Dedifferentiated amniotic fluid mesenchymal stem cell (primary cell): ENCODE measurements at regions not wholly inside any gene's neighbourhood (a gene's known extent, or its start where the extent isn't known, plus 50 kb on each side); places are given as distances from the start of the nearest gene placed in this dataset.

Experiments used
- DNase-seq: peaks from one replicate; pipeline ENCODE4 v3.0.0-alpha.2; 2016; ENCODE audit errors: extremely low spot score

DNA sequence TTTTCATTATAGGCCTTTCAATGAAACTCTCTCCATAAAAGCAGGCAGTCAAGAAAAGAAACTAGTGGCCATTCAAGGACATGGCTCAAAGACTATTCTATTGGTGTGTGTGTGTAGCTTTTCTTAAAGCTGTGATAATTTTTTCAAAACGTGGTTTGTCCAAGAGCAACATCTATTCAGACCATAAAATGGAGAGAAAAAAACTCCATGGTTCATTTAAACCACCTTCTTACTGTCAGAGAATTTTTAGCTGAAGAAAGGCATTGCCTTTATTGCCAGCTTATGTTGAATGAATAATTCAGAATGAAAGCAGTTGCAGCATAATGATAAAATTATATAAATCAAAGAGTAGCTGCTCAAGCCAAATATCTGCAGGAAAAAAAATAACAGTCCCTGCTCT lies 325.5 kb downstream of the PCDH18 start:
- DNase-seq, result no peak

- DNase-seq, result no peak
Observed at GRCh38 chr4:137203601-137204000, 328.7 kb downstream of the PCDH18 start.

GRCh38 chr4:137200322-137200721 lies 332.0 kb downstream of the PCDH18 start:
- DNase-seq, result no peak

GRCh38 chr4:137198791-137199190 lies 333.5 kb downstream of the PCDH18 start:
- no peak for DNase-seq

DNA sequence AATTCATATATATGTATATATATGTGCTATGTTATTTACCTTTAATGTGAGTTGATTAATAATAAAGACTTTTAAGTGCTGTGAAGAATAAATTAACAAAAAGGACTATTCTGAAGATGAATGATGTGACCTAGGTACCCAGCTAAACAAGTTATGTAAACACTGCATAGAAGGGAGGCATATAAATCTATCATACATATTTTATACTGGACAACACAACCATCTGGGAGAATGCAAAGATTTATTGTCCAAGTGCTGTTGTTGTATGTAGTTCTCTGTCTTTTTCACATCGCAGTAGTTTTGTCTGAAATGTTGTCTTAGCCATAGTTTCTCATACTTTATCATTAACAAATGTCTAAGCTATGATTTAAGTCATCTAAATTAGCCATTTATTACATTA lies 337.6 kb downstream of the PCDH18 start:
- DNase-seq, result no peak

GRCh38 chr4:137193564-137193963 lies 338.7 kb downstream of the PCDH18 start:
- DNase-seq, result no peak

- no peak for DNase-seq
Observed at GRCh38 chr4:137181293-137181899, 350.9 kb downstream of the PCDH18 start.

DNA sequence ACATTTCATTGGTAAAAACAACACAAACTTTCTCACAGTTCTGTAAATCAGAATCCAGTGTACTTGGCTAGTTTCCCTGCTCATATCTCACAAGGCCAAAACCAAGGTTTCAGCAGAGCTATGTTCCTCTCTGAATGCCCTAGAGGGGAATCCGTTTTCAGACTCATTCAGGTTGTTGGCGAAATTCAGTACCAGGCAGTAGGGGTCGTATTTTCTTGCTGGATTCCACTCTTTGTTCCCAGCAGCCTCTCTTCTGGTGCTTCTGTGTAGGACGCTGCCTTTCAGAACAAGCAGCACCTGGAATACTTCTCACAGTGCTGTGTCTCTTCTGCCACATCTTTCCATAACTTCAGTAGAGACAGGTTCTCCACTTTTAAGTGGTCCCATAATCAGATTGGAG lies 351.9 kb downstream of the PCDH18 start:
- no peak for DNase-seq

DNA sequence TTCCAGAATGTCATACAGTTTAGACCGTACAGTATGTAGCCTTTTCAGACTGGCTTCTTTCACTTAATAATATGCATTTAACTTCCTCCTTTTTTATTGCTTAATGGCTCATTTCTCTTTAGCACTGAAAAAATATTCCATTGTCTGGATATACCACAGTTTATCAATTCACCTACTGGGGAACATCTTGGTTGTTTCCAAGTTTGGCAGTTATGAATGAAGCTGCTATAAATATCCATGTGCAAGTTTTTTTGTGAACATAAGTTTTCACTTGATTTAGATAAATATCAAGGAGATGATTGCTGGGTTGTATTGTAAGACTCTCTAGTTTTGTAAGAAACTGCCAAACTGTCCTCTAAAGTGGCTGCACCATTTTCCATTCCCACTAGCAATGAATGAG lies 375.5 kb downstream of the PCDH18 start:
- no peak for DNase-seq

- peak; percentile 87 for DNase-seq
Observed at GRCh38 chr4:137156054-137156453, 376.2 kb downstream of the PCDH18 start.

DNA sequence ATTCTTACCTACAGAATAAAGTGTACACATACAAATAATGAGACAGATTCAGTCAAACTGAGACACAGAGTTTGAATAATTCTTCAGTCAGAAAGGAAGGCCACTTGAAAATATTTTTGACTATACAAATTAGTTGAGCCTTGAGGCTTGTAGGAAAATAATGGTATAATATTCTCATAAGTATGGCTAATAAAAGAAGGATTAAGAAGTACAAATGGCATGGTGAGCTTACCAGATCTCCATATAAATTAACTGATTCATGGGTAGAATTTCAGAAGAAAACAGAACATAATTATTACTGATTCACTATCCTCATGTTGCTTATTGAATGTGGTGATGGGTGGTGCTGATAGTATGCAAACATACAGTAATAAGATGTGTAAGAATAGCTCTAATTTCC lies 401.1 kb downstream of the PCDH18 start:
- no peak for DNase-seq

- no peak for DNase-seq
Observed at GRCh38 chr4:137129845-137130244, 402.4 kb downstream of the PCDH18 start.

DNA sequence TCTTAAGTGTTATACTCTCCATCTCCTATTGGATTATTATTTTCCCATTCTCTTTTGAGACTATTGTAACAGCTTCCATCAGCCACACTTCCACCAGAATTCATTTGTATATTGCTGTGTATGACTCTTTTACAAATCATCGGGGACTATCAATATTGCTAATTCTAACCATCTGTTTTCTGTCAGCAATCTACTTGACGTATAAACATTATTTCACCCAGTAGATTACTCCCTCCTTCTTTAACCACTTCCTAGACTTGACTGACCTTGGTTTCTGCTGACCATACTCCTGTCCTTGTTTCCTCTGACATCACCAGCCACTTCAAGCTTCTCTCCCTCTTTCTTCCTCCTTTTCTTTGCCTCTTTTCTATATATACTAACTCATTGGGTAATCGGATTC lies 402.9 kb downstream of the PCDH18 start:
- no peak for DNase-seq

GRCh38 chr4:137125011-137125410 lies 407.3 kb downstream of the PCDH18 start:
- DNase-seq, result peak; percentile 64

- peak; percentile 86 for DNase-seq
Observed at GRCh38 chr4:137124278-137124932, 407.9 kb downstream of the PCDH18 start.

DNA sequence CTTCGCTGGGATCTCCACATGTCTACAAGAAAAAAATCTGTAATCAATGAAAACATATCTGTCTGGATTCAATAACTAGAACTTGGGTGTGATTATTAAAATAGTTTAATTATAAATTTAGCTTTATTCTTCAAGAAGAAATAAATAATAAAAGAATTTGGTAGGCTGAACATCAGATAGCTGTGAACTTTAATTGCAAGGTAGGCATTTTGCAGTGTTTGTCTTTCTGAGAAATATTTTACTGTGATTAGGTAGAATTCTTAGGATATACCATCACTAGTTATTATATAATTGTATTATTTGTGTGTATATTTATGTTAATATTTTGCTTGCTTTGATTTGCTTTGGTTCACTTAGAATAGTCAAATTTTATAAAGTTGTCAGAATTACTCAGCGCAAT lies 409.4 kb downstream of the PCDH18 start:
- no peak for DNase-seq

- no peak for DNase-seq
Observed at GRCh38 chr4:137116144-137116543, 416.1 kb downstream of the PCDH18 start.

DNA sequence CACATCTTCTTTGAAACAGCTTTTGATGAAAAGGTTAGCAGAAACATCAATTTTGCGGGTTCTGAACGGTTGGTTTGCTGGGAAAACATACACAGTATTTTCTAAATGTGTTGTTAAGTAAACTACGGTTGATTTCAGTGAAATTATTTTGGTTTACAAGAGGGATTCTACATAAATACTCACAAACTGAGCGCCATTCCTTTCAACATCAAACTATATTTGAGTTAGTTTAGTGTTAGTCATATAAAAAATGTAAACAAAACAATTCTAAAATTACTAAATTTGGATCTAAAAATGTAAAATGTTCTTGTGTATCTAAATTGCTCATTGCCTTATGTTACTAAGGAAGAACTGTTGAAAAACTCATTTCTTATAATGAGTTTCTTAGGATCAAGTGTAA lies 425.6 kb downstream of the PCDH18 start:
- DNase-seq, result no peak

DNA sequence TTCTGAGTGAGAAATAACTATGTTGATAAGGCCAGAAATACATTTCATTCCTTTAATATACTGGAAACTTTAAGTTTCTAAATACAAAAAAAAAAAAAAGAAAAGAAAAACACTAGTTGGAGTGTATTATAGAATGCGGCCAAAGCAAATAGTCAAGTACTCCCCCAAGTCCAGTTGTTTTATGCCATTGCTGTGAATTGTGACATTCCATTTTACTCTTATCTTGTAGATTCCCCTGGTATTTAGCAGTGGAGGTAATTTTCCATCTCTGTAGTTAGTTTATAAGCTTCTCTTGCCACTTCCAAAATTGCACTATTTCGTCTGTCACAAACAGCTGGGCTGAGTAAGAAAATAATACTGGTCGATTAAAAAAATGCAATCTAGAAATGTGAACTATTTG lies 426.0 kb downstream of the PCDH18 start:
- DNase-seq, result no peak

- no peak for DNase-seq
Observed at GRCh38 chr4:137090951-137091350, 441.3 kb downstream of the PCDH18 start.

DNA sequence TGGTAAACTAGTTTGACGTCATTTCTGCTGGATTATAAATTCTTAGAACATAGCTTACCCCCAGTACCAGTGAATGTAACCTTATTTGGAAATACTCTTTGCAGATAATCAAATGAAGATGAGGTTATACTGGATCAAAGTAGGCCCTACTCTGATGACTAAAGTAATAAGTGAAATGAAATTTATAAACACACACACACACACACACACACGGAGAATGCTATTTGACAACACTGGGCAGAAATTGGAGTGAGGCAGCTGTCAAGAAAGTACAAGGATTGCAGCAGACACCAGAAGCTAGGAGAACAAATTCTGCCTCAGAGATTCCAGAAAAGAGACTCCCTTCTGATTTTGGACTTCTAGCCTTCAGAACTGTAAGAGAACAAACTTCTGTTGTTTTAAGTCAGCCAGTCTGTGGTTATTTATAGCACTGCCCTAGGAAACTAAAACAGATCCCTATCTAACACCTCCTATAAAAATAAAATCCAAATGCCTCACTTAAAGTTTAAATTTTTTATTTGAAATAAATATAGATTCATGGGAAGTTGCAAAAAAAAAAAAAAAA lies 448.6 kb downstream of the PCDH18 start:
- DNase-seq, result no peak

GRCh38 chr4:137082061-137082460 lies 450.2 kb downstream of the PCDH18 start:
- no peak for DNase-seq

GRCh38 chr4:137076908-137077307 lies 455.4 kb downstream of the PCDH18 start:
- DNase-seq, result no peak

DNA sequence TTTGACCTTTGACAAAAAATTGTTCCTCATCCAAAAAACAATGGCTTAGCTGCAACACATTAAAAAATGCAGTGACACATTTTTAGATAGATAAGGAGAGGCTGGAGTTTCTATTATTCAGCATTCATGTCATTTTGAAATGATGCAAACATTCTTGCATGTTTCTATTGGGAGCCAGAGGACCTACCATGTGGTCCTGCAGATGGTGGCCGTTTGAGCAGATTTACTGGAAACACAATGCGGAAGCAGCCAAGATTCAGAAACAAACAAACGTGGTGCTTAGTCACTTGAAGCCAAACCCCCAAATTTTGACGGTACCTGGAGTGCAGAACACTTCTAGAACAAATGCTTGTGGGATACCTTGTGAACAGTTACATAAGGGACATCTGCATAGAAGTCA lies 456.7 kb downstream of the PCDH18 start:
- DNase-seq, result no peak
